Keratinocyte (primary cell): ENCODE measurements at regions not wholly inside any gene's neighbourhood (a gene's known extent, or its start where the extent isn't known, plus 50 kb on each side); places are given as distances from the start of the nearest gene placed in this dataset.
"Not testable (repeated sequence)": the region's sequence is repeated elsewhere in the genome, so short reads cannot be mapped to it uniquely, and the experiment has no call there.

Source experiments
- DNase-seq: peaks from one replicate; pipeline ENCODE4 v3.0.0-alpha.2; 2011; ENCODE audit warnings: low read depth, missing footprints, low spot score
- FAIRE-seq: peaks from 2 replicates; lab custom pipeline; 2011; peaks lifted over from hg19 to GRCh38; lab: Jason Lieb, UNC
- H2AFZ ChIP-seq: 2 replicates; pipeline ENCODE4 v1.6.0; 2012; ENCODE audit warnings: low read length, control low read depth, inconsistent platforms; ENCODE audit not compliant: control insufficient read depth
- H3K27ac ChIP-seq: 2 replicates; pipeline ENCODE4 v1.5.1; 2011; ENCODE audit warnings: low read length; ENCODE audit not compliant: control insufficient read depth, insufficient read depth
- H3K27me3 ChIP-seq: 3 replicates; pipeline ENCODE4 v1.6.0; 2011; ENCODE audit warnings: low read length; ENCODE audit not compliant: control insufficient read depth, insufficient read depth; ENCODE audit errors: extremely low read depth
- H3K36me3 ChIP-seq, 2 experiments: 2 replicates in 1 of 2; 3 replicates in 1 of 2; pipeline ENCODE4 v1.5.1; 2011; ENCODE audit warnings: low read length in 2 of 2, mild to moderate bottlenecking in 1 of 2; ENCODE audit not compliant: control insufficient read depth in 2 of 2, insufficient read depth in 2 of 2; ENCODE audit errors: extremely low read depth in 1 of 2
- H3K4me1 ChIP-seq: 3 replicates; pipeline ENCODE4 v1.5.1; 2011; ENCODE audit warnings: low read length; ENCODE audit not compliant: control insufficient read depth, insufficient read depth; ENCODE audit errors: extremely low read depth
- H3K4me2 ChIP-seq: 3 replicates; pipeline ENCODE4 v1.6.0; 2011; ENCODE audit warnings: low read depth, low read length; ENCODE audit not compliant: control insufficient read depth, insufficient read depth; ENCODE audit errors: extremely low read depth
- H3K4me3 ChIP-seq, 3 experiments: fragments of 200-600 bp in 1 of 3; sonication (generic) in 1 of 3; 2 replicates in 2 of 3; 3 replicates in 1 of 3; pipeline ENCODE4 v1.5.1; 2011 to 2016; ENCODE audit warnings: low read length in 3 of 3, mild to moderate bottlenecking in 3 of 3, control low read depth in 2 of 3, inconsistent platforms in 1 of 3, low read depth in 1 of 3, mixed read lengths in 1 of 3, mixed run types in 1 of 3, moderate library complexity in 1 of 3; ENCODE audit not compliant: control insufficient read depth in 2 of 3, insufficient read depth in 2 of 3; ENCODE audit errors: extremely low read depth in 1 of 3
- H3K79me2 ChIP-seq: 2 replicates; pipeline ENCODE4 v1.6.0; 2012; ENCODE audit warnings: low read length; ENCODE audit not compliant: control insufficient read depth, insufficient read depth
- H3K9ac ChIP-seq: 3 replicates; pipeline ENCODE4 v1.6.0; 2011; ENCODE audit warnings: low read length; ENCODE audit not compliant: control insufficient read depth, insufficient read depth; ENCODE audit errors: extremely low read depth
- H3K9me1 ChIP-seq: 3 replicates; pipeline ENCODE4 v1.6.0; 2011; ENCODE audit warnings: low read length; ENCODE audit not compliant: control insufficient read depth, insufficient read depth; ENCODE audit errors: extremely low read depth
- H3K9me3 ChIP-seq: 2 replicates; pipeline ENCODE4 v1.5.1; 2012; ENCODE audit warnings: low read depth, low read length; ENCODE audit not compliant: control insufficient read depth
- H4K20me1 ChIP-seq: 3 replicates; pipeline ENCODE4 v1.6.0; 2011; ENCODE audit warnings: low read length; ENCODE audit not compliant: control insufficient read depth, insufficient read depth; ENCODE audit errors: extremely low read depth
- CTCF ChIP-seq, 3 experiments: IDR thresholded peaks in 1 of 3; conservative IDR thresholded peaks in 1 of 3; optimal IDR thresholded peaks in 1 of 3; 2 replicates in 2 of 3; 3 replicates in 1 of 3; pipeline versions ENCODE3 to v1.5.1; 2011; ENCODE audit warnings: low read length in 3 of 3, mild to moderate bottlenecking in 3 of 3, moderate library complexity in 2 of 3, control low read depth in 1 of 3, inconsistent platforms in 1 of 3; ENCODE audit not compliant: insufficient read depth in 2 of 3; ENCODE audit errors: extremely low read depth in 1 of 3
- EZH2 ChIP-seq: IDR thresholded peaks from one replicate; pipeline ENCODE4 v1.6.1; 2012; ENCODE audit warnings: inconsistent platforms, mild to moderate bottlenecking, low read length, moderate library complexity
- dilution Hi-C: fragments of 300-500 bp; cut with MboI; formaldehyde crosslinking; loops from one replicate; pipeline ENCODE4 v1.7.0; 2020; ENCODE audit warnings: low sequenced_read_pairs; ENCODE audit not compliant: extremely low pct_ligation_motif_present

GRCh38 chr11:34783816-34784317, 132.3 kb downstream of the APIP start:
- TF ChIP-seq EZH2 (no peak), CTCF (optimal IDR thresholded peaks at IDR 0.05 in 1 of 3, IDR thresholded peaks at IDR 0.05 in 1 of 3, conservative IDR thresholded peaks at IDR 0.05 in 1 of 3; ENCODE audit: extremely low read depth in 1 of 3, insufficient read depth in 2 of 3, low read length in 3 of 3) (no peak)
- no peak for FAIRE-seq
- H3K27ac ChIP-seq: no peak overlapping the region
- H2AFZ ChIP-seq: no peak overlapping the region
- H3K4me2 ChIP-seq: no peak overlapping the region
- H3K36me3 ChIP-seq: no peaks in the 10 kb centered on the region
- H3K9me1 ChIP-seq: no peaks in the 10 kb centered on the region
- no peaks in the 10 kb centered on the region for H3K9me3 ChIP-seq
- DNase-seq: no peak
- H3K27me3 ChIP-seq: no peaks in the 10 kb centered on the region
- H3K4me1 ChIP-seq: no peaks in the 10 kb centered on the region
- dilution Hi-C loops: no loop called here
- no peak overlapping the region for H3K9ac ChIP-seq
- H3K79me2 ChIP-seq: no peaks in the 10 kb centered on the region
- H4K20me1 ChIP-seq: no peaks in the 10 kb centered on the region
- no peak overlapping the region for H3K4me3 ChIP-seq

- H3K9ac ChIP-seq, H4K20me1 ChIP-seq, H3K4me2 ChIP-seq, FAIRE-seq, H3K27ac ChIP-seq, H3K9me3 ChIP-seq, H3K4me3 ChIP-seq, H3K4me1 ChIP-seq, DNase-seq, H3K36me3 ChIP-seq, H3K79me2 ChIP-seq, H2AFZ ChIP-seq, dilution Hi-C loops, H3K27me3 ChIP-seq, H3K9me1 ChIP-seq: not testable (repeated sequence)
Observed at GRCh38 chr11:34781826-34782225, 134.4 kb downstream of the APIP start.

- Histone ChIP-seq H3K9me1 (no peaks in the 10 kb centered on the region), H3K9me3 (no peaks in the 10 kb centered on the region), H3K36me3 (no peaks in the 10 kb centered on the region), H3K4me2 (no peak overlapping the region), H4K20me1 (no peaks in the 10 kb centered on the region), H3K79me2 (no peaks in the 10 kb centered on the region), H3K27me3 (no peaks in the 10 kb centered on the region), H3K4me1 (no peaks in the 10 kb centered on the region), H2AFZ (no peak overlapping the region), H3K27ac (no peak overlapping the region), H3K9ac (no peak overlapping the region), H3K4me3 (no peak overlapping the region)
- no peak for FAIRE-seq
- DNase-seq: no peak
- no peak for TF ChIP-seq EZH2
- no peak for TF ChIP-seq CTCF (optimal IDR thresholded peaks at IDR 0.05 in 1 of 3, IDR thresholded peaks at IDR 0.05 in 1 of 3, conservative IDR thresholded peaks at IDR 0.05 in 1 of 3; ENCODE audit: extremely low read depth in 1 of 3, insufficient read depth in 2 of 3, low read length in 3 of 3)
- dilution Hi-C loops: no loop called here
Observed at GRCh38 chr11:34775417-34775888, 140.7 kb downstream of the APIP start.
